ENCODE measurements at regions not wholly inside any gene's neighbourhood (a gene's known extent, or its start where the extent isn't known, plus 50 kb on each side); places are given as distances from the start of the nearest gene placed in this dataset.
A peak's percentile ranks its signal among the peaks of the same experiment; 100 is the strongest.
"Not testable (repeated sequence)": the region's sequence is repeated elsewhere in the genome, so short reads cannot be mapped to it uniquely, and the experiment has no call there.

- H3K9me3 ChIP-seq = no peaks in the 10 kb centered on the region
Observed at GRCh38 chr11:101835506-101836063, 79.2 kb upstream of the CEP126 start.

GRCh38 chr11:101830475-101830874 lies 84.3 kb upstream of the CEP126 start:
- H3K36me3 ChIP-seq; H3K9me3 ChIP-seq; H3K27me3 ChIP-seq; H3K27ac ChIP-seq; H3K4me1 ChIP-seq; H3K4me3 ChIP-seq; DNase-seq; intact Hi-C loops (cut with DNase I); ATAC-seq: not testable (repeated sequence)

More at GRCh38 chr11:101835506-101836063, 79.2 kb upstream of the CEP126 start:
- ATAC-seq = no peak
- Histone ChIP-seq H3K4me3 (no peak overlapping the region), H3K27ac (no peak overlapping the region), H3K27me3 (no peaks in the 10 kb centered on the region), H3K4me1 (no peaks in the 10 kb centered on the region), H3K36me3 (no peaks in the 10 kb centered on the region)
- no peak for TF ChIP-seq CTCF (IDR thresholded peaks at IDR 0.05)
- no peak for DNase-seq
- intact Hi-C loops (cut with DNase I) = no loop called here

GRCh38 chr11:101825531-101825930 lies 89.3 kb upstream of the CEP126 start:
- no peaks in the 10 kb centered on the region for H3K4me1 ChIP-seq
- ATAC-seq = no peak
- no peaks in the 10 kb centered on the region for H3K9me3 ChIP-seq
- DNase-seq = no peak
- no peak overlapping the region for H3K27ac ChIP-seq
- H3K27me3 ChIP-seq = no peaks in the 10 kb centered on the region
- TF ChIP-seq CTCF (IDR thresholded peaks at IDR 0.05) = no peak
- intact Hi-C loops (cut with DNase I) = no loop called here
- H3K36me3 ChIP-seq = no peaks in the 10 kb centered on the region
- no peak overlapping the region for H3K4me3 ChIP-seq

- ATAC-seq (no peak), DNase-seq (no peak)
- intact Hi-C loops (cut with DNase I) = no loop called here
- H3K4me1 ChIP-seq = no peaks in the 10 kb centered on the region
- no peaks in the 10 kb centered on the region for H3K36me3 ChIP-seq
- no peaks in the 10 kb centered on the region for H3K27me3 ChIP-seq
- no peaks in the 10 kb centered on the region for H3K9me3 ChIP-seq
- peak overlapping the region; percentile 30 for H3K27ac ChIP-seq
- H3K4me3 ChIP-seq = no peak overlapping the region
- no peak for TF ChIP-seq CTCF (IDR thresholded peaks at IDR 0.05)
Observed at GRCh38 chr11:101817581-101817980, 97.2 kb upstream of the CEP126 start.

GRCh38 chr11:101816613-101817012 lies 98.2 kb upstream of the CEP126 start:
- H3K9me3 ChIP-seq = no peaks in the 10 kb centered on the region
- no peaks in the 10 kb centered on the region for H3K27me3 ChIP-seq
- H3K4me1 ChIP-seq = no peaks in the 10 kb centered on the region
- no peak for ATAC-seq
- no peak for DNase-seq
- no peaks in the 10 kb centered on the region for H3K36me3 ChIP-seq
- intact Hi-C loops (cut with DNase I) = no loop called here
- no peak for TF ChIP-seq CTCF (IDR thresholded peaks at IDR 0.05)
- H3K27ac ChIP-seq = peak overlapping the region; percentile 30
- no peak overlapping the region for H3K4me3 ChIP-seq

- intact Hi-C loops (cut with DNase I) = no loop called here
- no peak for ATAC-seq
- no peaks in the 10 kb centered on the region for H3K36me3 ChIP-seq
- no peak overlapping the region for H3K4me3 ChIP-seq
- no peaks in the 10 kb centered on the region for H3K4me1 ChIP-seq
- H3K27me3 ChIP-seq = no peaks in the 10 kb centered on the region
- no peaks in the 10 kb centered on the region for H3K9me3 ChIP-seq
- TF ChIP-seq CTCF (IDR thresholded peaks at IDR 0.05) = no peak
- no peak for DNase-seq
- H3K27ac ChIP-seq = no peak overlapping the region
Observed at GRCh38 chr11:101812546-101812945, 102.3 kb upstream of the CEP126 start.
